Loucy (cell line): ENCODE measurements at regions not wholly inside any gene's neighbourhood (a gene's known extent, or its start where the extent isn't known, plus 50 kb on each side); places are given as distances from the start of the nearest gene placed in this dataset.

Experiments used
- H2AFZ ChIP-seq: fragments of 200-600 bp; sonication (generic); 2 replicates; pipeline ENCODE4 v1.6.0; 2016; ENCODE audit warnings: antibody characterized with exemption, mild to moderate bottlenecking, low read length, moderate library complexity
- H3F3A ChIP-seq: fragments of 200-600 bp; 2 replicates; pipeline ENCODE4 v1.6.0; 2016; ENCODE audit warnings: antibody characterized with exemption, low read depth, mild to moderate bottlenecking
- H3K27me3 ChIP-seq: fragments of 200-600 bp; sonication (generic); 2 replicates; pipeline ENCODE4 v1.6.1; 2014; ENCODE audit warnings: low read length, mild to moderate bottlenecking; ENCODE audit not compliant: insufficient read depth, poor library complexity, severe bottlenecking
- H3K36me3 ChIP-seq: fragments of 200-600 bp; sonication (generic); 2 replicates; pipeline ENCODE4 v1.6.1; 2016; ENCODE audit warnings: low read length; ENCODE audit not compliant: insufficient read depth
- H3K4me1 ChIP-seq: fragments of 200-600 bp; sonication (generic); 2 replicates; pipeline ENCODE4 v1.5.1; 2014; ENCODE audit warnings: low read length, mild to moderate bottlenecking; ENCODE audit not compliant: insufficient read depth, poor library complexity, severe bottlenecking
- H3K4me2 ChIP-seq: fragments of 200-600 bp; sonication (generic); 2 replicates; pipeline ENCODE4 v1.6.0; 2014; ENCODE audit warnings: antibody characterized with exemption, low read length, low read depth, mild to moderate bottlenecking; ENCODE audit not compliant: poor library complexity, severe bottlenecking
- H3K4me3 ChIP-seq: fragments of 200-600 bp; sonication (generic); 2 replicates; pipeline ENCODE4 v1.5.1; 2014; ENCODE audit warnings: low read length, mild to moderate bottlenecking, mixed read lengths; ENCODE audit not compliant: poor library complexity, severe bottlenecking
- H3K79me2 ChIP-seq: fragments of 200-600 bp; sonication (generic); 2 replicates; pipeline ENCODE4 v1.6.1; 2014; ENCODE audit warnings: low read length; ENCODE audit not compliant: insufficient read depth
- H3K9ac ChIP-seq: fragments of 200-600 bp; sonication (generic); 2 replicates; pipeline ENCODE4 v1.6.0; 2014; ENCODE audit warnings: mild to moderate bottlenecking, low read depth, low read length, moderate library complexity; ENCODE audit not compliant: poor library complexity, severe bottlenecking
- H3K9me2 ChIP-seq: fragments of 200-600 bp; sonication (generic); replicated peaks from 2 replicates; pipeline ENCODE4 v1.6.1; 2016; ENCODE audit warnings: low read depth, low read length, mixed read lengths
- H3K9me3 ChIP-seq: fragments of 200-600 bp; sonication (generic); 2 replicates; pipeline ENCODE4 v1.6.1; 2014; ENCODE audit warnings: mild to moderate bottlenecking, antibody characterized with exemption, low read length, low read depth; ENCODE audit not compliant: insufficient read depth
- H4K20me1 ChIP-seq: fragments of 200-600 bp; sonication (generic); 2 replicates; pipeline ENCODE4 v1.6.0; 2014; ENCODE audit warnings: antibody characterized with exemption, low read length, mild to moderate bottlenecking; ENCODE audit not compliant: insufficient read depth, poor library complexity, severe bottlenecking
- CTCF ChIP-seq: fragments of 200-600 bp; sonication (generic); conservative IDR thresholded peaks from 2 replicates; pipeline ENCODE4 v1.5.1; 2014; ENCODE audit warnings: mild to moderate bottlenecking, antibody characterized with exemption, low read length
- EZH2phosphoT487 ChIP-seq: fragments of 200-600 bp; IDR thresholded peaks from 2 replicates; pipeline ENCODE4 v1.6.1; 2018; ENCODE audit warnings: antibody characterized with exemption, mild to moderate bottlenecking, moderate library complexity, borderline replicate concordance

GRCh38 chr4:14465507-14465906 is 536.8 kb upstream of the CPEB2 start:
- no peak overlapping the region for H2AFZ ChIP-seq
- no peaks in the 10 kb centered on the region for H4K20me1 ChIP-seq
- H3K9me2 ChIP-seq, result no peaks in the 10 kb centered on the region
- no peaks in the 10 kb centered on the region for H3K4me1 ChIP-seq
- no peaks in the 10 kb centered on the region for H3K79me2 ChIP-seq
- H3F3A ChIP-seq, result no peaks in the 10 kb centered on the region
- no peaks in the 10 kb centered on the region for H3K36me3 ChIP-seq
- H3K4me3 ChIP-seq, result no peak overlapping the region
- H3K9ac ChIP-seq, result no peak overlapping the region
- H3K4me2 ChIP-seq, result no peak overlapping the region
- H3K9me3 ChIP-seq, result no peaks in the 10 kb centered on the region
- TF ChIP-seq CTCF (no peak), EZH2phosphoT487 (no peak)
- no peaks in the 10 kb centered on the region for H3K27me3 ChIP-seq

- H3K9ac ChIP-seq, result no peak overlapping the region
- no peaks in the 10 kb centered on the region for H3K9me3 ChIP-seq
- no peaks in the 10 kb centered on the region for H3K36me3 ChIP-seq
- H3F3A ChIP-seq, result no peaks in the 10 kb centered on the region
- H2AFZ ChIP-seq, result no peak overlapping the region
- H3K27me3 ChIP-seq, result no peaks in the 10 kb centered on the region
- H3K79me2 ChIP-seq, result no peaks in the 10 kb centered on the region
- TF ChIP-seq CTCF (no peak), EZH2phosphoT487 (no peak)
- no peaks in the 10 kb centered on the region for H3K9me2 ChIP-seq
- no peak overlapping the region for H3K4me3 ChIP-seq
- H3K4me1 ChIP-seq, result no peaks in the 10 kb centered on the region
- no peak overlapping the region for H3K4me2 ChIP-seq
- no peaks in the 10 kb centered on the region for H4K20me1 ChIP-seq
These were observed 523.8 kb upstream of the CPEB2 start for GRCh38 chr4:14478504-14478903.

DNA sequence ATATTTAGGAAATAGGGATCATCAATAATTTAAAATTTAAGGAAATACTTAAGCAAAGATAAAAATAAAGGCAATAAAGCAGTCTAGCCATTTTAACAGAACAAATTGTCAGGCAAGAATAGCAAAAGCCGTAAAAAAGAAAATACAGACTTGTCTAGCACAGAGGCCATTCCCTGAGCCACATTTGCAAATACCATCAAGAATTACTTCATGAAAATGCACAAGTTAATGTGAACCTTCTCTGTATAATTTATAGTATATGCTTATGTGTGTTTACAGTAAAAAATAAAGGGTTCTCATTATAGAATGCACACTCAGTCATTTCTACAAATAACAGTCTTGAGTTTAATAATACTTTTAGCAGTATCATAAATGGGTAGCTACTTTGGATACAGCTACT is 505.9 kb upstream of the CPEB2 start:
- Histone ChIP-seq H4K20me1 (no peaks in the 10 kb centered on the region), H2AFZ (no peak overlapping the region), H3K36me3 (no peaks in the 10 kb centered on the region), H3K9ac (no peak overlapping the region), H3K27me3 (no peaks in the 10 kb centered on the region), H3F3A (no peaks in the 10 kb centered on the region), H3K9me2 (no peaks in the 10 kb centered on the region), H3K9me3 (no peaks in the 10 kb centered on the region), H3K4me2 (no peak overlapping the region), H3K4me3 (no peak overlapping the region), H3K4me1 (no peaks in the 10 kb centered on the region), H3K79me2 (no peaks in the 10 kb centered on the region)
- no peak for TF ChIP-seq EZH2phosphoT487
- TF ChIP-seq CTCF, result no peak
